ENCODE measurements at regions not wholly inside any gene's neighbourhood (a gene's known extent, or its start where the extent isn't known, plus 50 kb on each side); places are given as distances from the start of the nearest gene placed in this dataset.

- ChIA-PET CTCF (no interaction called here), POLR2A (no interaction called here)
- no peak overlapping the region for H3K4me3 ChIP-seq (ENCODE audit: low read depth, low read length)
- no peak for TF ChIP-seq CTCF (IDR thresholded peaks at IDR 0.05; ENCODE audit: insufficient read depth, low read length, missing control alignments)
- no peak for DNase-seq (ENCODE audit: low read depth, low spot score)
Measured at GRCh38 chr9:107633406-107633805, 143.8 kb upstream of the KLF4 start.

GRCh38 chr9:107632661-107633060 lies 143.1 kb upstream of the KLF4 start:
- ChIA-PET CTCF (no interaction called here), POLR2A (no interaction called here)
- no peak overlapping the region for H3K4me3 ChIP-seq (ENCODE audit: low read depth, low read length)
- no peak for DNase-seq (ENCODE audit: low read depth, low spot score)
- no peak for TF ChIP-seq CTCF (IDR thresholded peaks at IDR 0.05; ENCODE audit: insufficient read depth, low read length, missing control alignments)

- TF ChIP-seq CTCF (IDR thresholded peaks at IDR 0.05; ENCODE audit: insufficient read depth, low read length, missing control alignments): no peak
- no peak for DNase-seq (ENCODE audit: low read depth, low spot score)
- ChIA-PET POLR2A (no interaction called here), CTCF (no interaction called here)
- no peak overlapping the region for H3K4me3 ChIP-seq (ENCODE audit: low read depth, low read length)
Measured at GRCh38 chr9:107632216-107632615, 142.6 kb upstream of the KLF4 start.

GRCh38 chr9:107631788-107632187 lies 142.2 kb upstream of the KLF4 start:
- DNase-seq (ENCODE audit: low read depth, low spot score): no peak
- POLR2A ChIA-PET: no interaction called here
- TF ChIP-seq CTCF (IDR thresholded peaks at IDR 0.05; ENCODE audit: insufficient read depth, low read length, missing control alignments): no peak
- no peak overlapping the region for H3K4me3 ChIP-seq (ENCODE audit: low read depth, low read length)
- CTCF ChIA-PET: no interaction called here

GRCh38 chr9:107630156-107630555 lies 140.6 kb upstream of the KLF4 start:
- POLR2A ChIA-PET: no interaction called here
- no peak overlapping the region for H3K4me3 ChIP-seq (ENCODE audit: low read depth, low read length)
- CTCF ChIA-PET: no interaction called here
- DNase-seq (ENCODE audit: low read depth, low spot score): no peak
- no peak for TF ChIP-seq CTCF (IDR thresholded peaks at IDR 0.05; ENCODE audit: insufficient read depth, low read length, missing control alignments)

- no peak overlapping the region for H3K4me3 ChIP-seq (ENCODE audit: low read depth, low read length)
- CTCF ChIA-PET: no interaction called here
- TF ChIP-seq CTCF (IDR thresholded peaks at IDR 0.05; ENCODE audit: insufficient read depth, low read length, missing control alignments): no peak
- POLR2A ChIA-PET: no interaction called here
- no peak for DNase-seq (ENCODE audit: low read depth, low spot score)
Measured at GRCh38 chr9:107628444-107628843, 138.9 kb upstream of the KLF4 start.
